Stimulated activated CD8-positive, alpha-beta memory T cell treated with anti-CD3 and anti-CD28 coated beads, Interleukin-4, amount 100 ng/mL, for 4 hours (primary cell): ENCODE measurements at regions not wholly inside any gene's neighbourhood (a gene's known extent, or its start where the extent isn't known, plus 50 kb on each side); places are given as distances from the start of the nearest gene placed in this dataset.

ENCODE experiments used
- DNase-seq, 2 donors: peaks; one replicate each; pipeline ENCODE4 v3.0.0-alpha.2; 2020; ENCODE audit warnings: low read depth in 2 of 2, low spot score in 1 of 2

GRCh38 chr2:217419055-217419671 lies 559.3 kb upstream of the TNP1 start:
- no peak for DNase-seq

- no peak for DNase-seq
Observed at GRCh38 chr2:217418544-217418943, 558.7 kb upstream of the TNP1 start.

GRCh38 chr2:217418090-217418489 lies 558.2 kb upstream of the TNP1 start:
- no peak for DNase-seq

- DNase-seq, result no peak
Observed at GRCh38 chr2:217417536-217417935, 557.7 kb upstream of the TNP1 start.

- no peak for DNase-seq
Observed at GRCh38 chr2:217415316-217415715, 555.5 kb upstream of the TNP1 start.

- no peak for DNase-seq
Observed at GRCh38 chr2:217414429-217414828, 554.6 kb upstream of the TNP1 start.

GRCh38 chr2:217413193-217413592 lies 553.3 kb upstream of the TNP1 start:
- no peak for DNase-seq

- DNase-seq, result no peak
Observed at GRCh38 chr2:217412721-217413120, 552.9 kb upstream of the TNP1 start.

- no peak for DNase-seq
Observed at GRCh38 chr2:217412277-217412676, 552.4 kb upstream of the TNP1 start.

GRCh38 chr2:217410681-217410960 lies 550.8 kb upstream of the TNP1 start:
- no peak for DNase-seq

GRCh38 chr2:217409949-217410680 lies 550.3 kb upstream of the TNP1 start:
- DNase-seq, result no peak

GRCh38 chr2:217407362-217407761 lies 547.5 kb upstream of the TNP1 start:
- no peak for DNase-seq

GRCh38 chr2:217404236-217404760 lies 544.4 kb upstream of the TNP1 start:
- no peak for DNase-seq

GRCh38 chr2:217402761-217403383 lies 543.0 kb upstream of the TNP1 start:
- no peak for DNase-seq

GRCh38 chr2:217402144-217402543 lies 542.3 kb upstream of the TNP1 start:
- DNase-seq, result no peak

GRCh38 chr2:217399291-217399690 lies 539.4 kb upstream of the TNP1 start:
- DNase-seq, result no peak

GRCh38 chr2:217398860-217399259 lies 539.0 kb upstream of the TNP1 start:
- DNase-seq, result no peak

GRCh38 chr2:217398101-217398500 lies 538.2 kb upstream of the TNP1 start:
- no peak for DNase-seq

GRCh38 chr2:217396586-217396985 lies 536.7 kb upstream of the TNP1 start:
- no peak for DNase-seq

GRCh38 chr2:217396165-217396564 lies 536.3 kb upstream of the TNP1 start:
- DNase-seq, result no peak

- DNase-seq, result no peak
Observed at GRCh38 chr2:217394510-217395351, 534.9 kb upstream of the TNP1 start.
